Skeletal muscle tissue (tissue), 3 donors: ENCODE measurements at regions not wholly inside any gene's neighbourhood (a gene's known extent, or its start where the extent isn't known, plus 50 kb on each side); places are given as distances from the start of the nearest gene placed in this dataset.

ENCODE experiments used
- H3K27ac ChIP-seq: one replicate; pipeline ENCODE4 v1.7.0; 2013; ENCODE audit warnings: mild to moderate bottlenecking, low read depth, low read length, inconsistent platforms
- H3K27me3 ChIP-seq, 3 donors: one replicate each; pipeline ENCODE4 v1.7.0; 2013; ENCODE audit warnings: low read length in 3 of 3; ENCODE audit not compliant: control insufficient read depth in 3 of 3, insufficient read depth in 3 of 3
- H3K36me3 ChIP-seq, 3 donors: one replicate each; pipeline ENCODE4 v1.7.0; 2013; ENCODE audit warnings: low read length in 3 of 3; ENCODE audit not compliant: control insufficient read depth in 3 of 3, insufficient read depth in 3 of 3
- H3K4me1 ChIP-seq, 3 donors: one replicate each; pipeline ENCODE4 v1.7.0; 2013; ENCODE audit warnings: low read length in 3 of 3, mild to moderate bottlenecking in 3 of 3; ENCODE audit not compliant: control insufficient read depth in 3 of 3, insufficient read depth in 3 of 3
- H3K4me3 ChIP-seq, 3 donors: one replicate each; pipeline ENCODE4 v1.7.0; 2013; ENCODE audit warnings: low read length in 3 of 3
- H3K9ac ChIP-seq, 3 donors: one replicate each; pipeline ENCODE4 v1.7.0; 2013; ENCODE audit warnings: low read length in 3 of 3, mild to moderate bottlenecking in 3 of 3, moderate library complexity in 2 of 3, low read depth in 1 of 3
- H3K9me3 ChIP-seq, 3 donors: one replicate each; pipeline ENCODE4 v1.7.0; 2013; ENCODE audit warnings: low read length in 3 of 3; ENCODE audit not compliant: control insufficient read depth in 3 of 3
- donor health status: Osteomylitis.

- no peak overlapping the region for H3K27ac ChIP-seq
- no peak overlapping the region for H3K4me3 ChIP-seq
- H3K36me3 ChIP-seq = no peaks in the 10 kb centered on the region
- no peak overlapping the region for H3K9ac ChIP-seq
- no peaks in the 10 kb centered on the region for H3K4me1 ChIP-seq
- H3K27me3 ChIP-seq = no peaks in the 10 kb centered on the region
- no peaks in the 10 kb centered on the region for H3K9me3 ChIP-seq
Measured at GRCh38 chr18:67794521-67794920, 278.0 kb upstream of the DSEL start.

GRCh38 chr18:67790527-67790926, 274.0 kb upstream of the DSEL start:
- no peak overlapping the region for H3K9ac ChIP-seq
- H3K36me3 ChIP-seq = no peaks in the 10 kb centered on the region
- H3K9me3 ChIP-seq = no peaks in the 10 kb centered on the region
- no peak overlapping the region for H3K27ac ChIP-seq
- H3K4me3 ChIP-seq = no peak overlapping the region
- no peaks in the 10 kb centered on the region for H3K27me3 ChIP-seq
- no peaks in the 10 kb centered on the region for H3K4me1 ChIP-seq

GRCh38 chr18:67789165-67789545, 272.6 kb upstream of the DSEL start:
- H3K36me3 ChIP-seq = no peaks in the 10 kb centered on the region
- H3K4me1 ChIP-seq = no peaks in the 10 kb centered on the region
- no peaks in the 10 kb centered on the region for H3K27me3 ChIP-seq
- H3K9me3 ChIP-seq = no peaks in the 10 kb centered on the region
- H3K27ac ChIP-seq = no peak overlapping the region
- H3K4me3 ChIP-seq = no peak overlapping the region
- no peak overlapping the region for H3K9ac ChIP-seq

- Histone ChIP-seq H3K9ac (no peak overlapping the region), H3K9me3 (no peaks in the 10 kb centered on the region), H3K27me3 (no peaks in the 10 kb centered on the region), H3K36me3 (no peaks in the 10 kb centered on the region), H3K27ac (no peak overlapping the region), H3K4me3 (no peak overlapping the region), H3K4me1 (no peaks in the 10 kb centered on the region)
Measured at GRCh38 chr18:67788310-67789164, 272.0 kb upstream of the DSEL start.

- Histone ChIP-seq H3K36me3 (no peaks in the 10 kb centered on the region), H3K27me3 (no peaks in the 10 kb centered on the region), H3K4me1 (no peaks in the 10 kb centered on the region), H3K27ac (no peak overlapping the region), H3K9me3 (no peaks in the 10 kb centered on the region), H3K9ac (no peak overlapping the region), H3K4me3 (no peak overlapping the region)
Measured at GRCh38 chr18:67783196-67783946, 266.9 kb upstream of the DSEL start.

GRCh38 chr18:67778016-67778415, 261.5 kb upstream of the DSEL start:
- Histone ChIP-seq H3K9ac (no peak overlapping the region), H3K36me3 (no peaks in the 10 kb centered on the region), H3K4me3 (no peak overlapping the region), H3K27me3 (no peaks in the 10 kb centered on the region), H3K4me1 (no peaks in the 10 kb centered on the region), H3K27ac (no peak overlapping the region), H3K9me3 (no peaks in the 10 kb centered on the region)

GRCh38 chr18:67776929-67777328, 260.4 kb upstream of the DSEL start:
- Histone ChIP-seq H3K9ac (no peak overlapping the region), H3K27me3 (no peaks in the 10 kb centered on the region), H3K9me3 (no peaks in the 10 kb centered on the region), H3K27ac (no peak overlapping the region), H3K4me1 (no peaks in the 10 kb centered on the region), H3K4me3 (no peak overlapping the region), H3K36me3 (no peaks in the 10 kb centered on the region)

- no peak overlapping the region for H3K9ac ChIP-seq
- H3K36me3 ChIP-seq = no peaks in the 10 kb centered on the region
- no peak overlapping the region for H3K4me3 ChIP-seq
- H3K27me3 ChIP-seq = no peaks in the 10 kb centered on the region
- no peaks in the 10 kb centered on the region for H3K9me3 ChIP-seq
- H3K4me1 ChIP-seq = no peaks in the 10 kb centered on the region
- no peak overlapping the region for H3K27ac ChIP-seq
Measured at GRCh38 chr18:67771271-67771670, 254.8 kb upstream of the DSEL start.

GRCh38 chr18:67770520-67770919, 254.0 kb upstream of the DSEL start:
- Histone ChIP-seq H3K27ac (no peak overlapping the region), H3K4me1 (no peaks in the 10 kb centered on the region), H3K9ac (no peak overlapping the region), H3K27me3 (no peaks in the 10 kb centered on the region), H3K4me3 (no peak overlapping the region), H3K9me3 (no peaks in the 10 kb centered on the region), H3K36me3 (no peaks in the 10 kb centered on the region)

GRCh38 chr18:67766930-67767329, 250.4 kb upstream of the DSEL start:
- Histone ChIP-seq H3K36me3 (no peaks in the 10 kb centered on the region), H3K9ac (no peak overlapping the region), H3K27ac (no peak overlapping the region), H3K27me3 (no peaks in the 10 kb centered on the region), H3K4me1 (no peaks in the 10 kb centered on the region), H3K9me3 (no peaks in the 10 kb centered on the region), H3K4me3 (no peak overlapping the region)
